ENCODE measurements at regions not wholly inside any gene's neighbourhood (a gene's known extent, or its start where the extent isn't known, plus 50 kb on each side); places are given as distances from the start of the nearest gene placed in this dataset.

DNA sequence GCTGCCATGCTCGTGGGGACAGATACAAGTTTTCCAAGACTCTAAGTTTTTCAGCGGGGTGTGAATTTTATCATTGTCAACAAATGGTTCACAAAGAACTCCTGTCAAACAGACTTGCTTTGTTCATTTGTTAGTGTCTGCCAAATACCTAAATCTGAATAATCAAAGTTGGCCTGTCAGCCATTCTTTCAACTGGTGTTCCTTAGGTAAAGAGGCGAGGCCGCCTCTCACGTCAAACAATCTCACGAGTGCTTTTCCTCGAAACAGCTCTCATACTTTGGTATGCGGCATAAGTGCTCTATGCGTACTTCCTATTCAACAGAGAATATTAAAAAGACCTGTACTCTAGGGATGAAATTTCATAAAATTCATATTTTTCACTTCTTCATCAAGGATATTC, 51.4 kb upstream of the KANK4 start:
- TF ChIP-seq, protein P1, sequence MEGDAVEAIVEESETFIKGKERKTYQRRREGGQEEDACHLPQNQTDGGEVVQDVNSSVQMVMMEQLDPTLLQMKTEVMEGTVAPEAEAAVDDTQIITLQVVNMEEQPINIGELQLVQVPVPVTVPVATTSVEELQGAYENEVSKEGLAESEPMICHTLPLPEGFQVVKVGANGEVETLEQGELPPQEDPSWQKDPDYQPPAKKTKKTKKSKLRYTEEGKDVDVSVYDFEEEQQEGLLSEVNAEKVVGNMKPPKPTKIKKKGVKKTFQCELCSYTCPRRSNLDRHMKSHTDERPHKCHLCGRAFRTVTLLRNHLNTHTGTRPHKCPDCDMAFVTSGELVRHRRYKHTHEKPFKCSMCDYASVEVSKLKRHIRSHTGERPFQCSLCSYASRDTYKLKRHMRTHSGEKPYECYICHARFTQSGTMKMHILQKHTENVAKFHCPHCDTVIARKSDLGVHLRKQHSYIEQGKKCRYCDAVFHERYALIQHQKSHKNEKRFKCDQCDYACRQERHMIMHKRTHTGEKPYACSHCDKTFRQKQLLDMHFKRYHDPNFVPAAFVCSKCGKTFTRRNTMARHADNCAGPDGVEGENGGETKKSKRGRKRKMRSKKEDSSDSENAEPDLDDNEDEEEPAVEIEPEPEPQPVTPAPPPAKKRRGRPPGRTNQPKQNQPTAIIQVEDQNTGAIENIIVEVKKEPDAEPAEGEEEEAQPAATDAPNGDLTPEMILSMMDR (IDR thresholded peaks at IDR 0.05; ENCODE audit: poor library complexity, severe bottlenecking) = no peak
- TF ChIP-seq EP300 (conservative IDR thresholded peaks at IDR 0.05; ENCODE audit: poor library complexity, severe bottlenecking) = no peak
- no peak for TF ChIP-seq EZH2 (IDR thresholded peaks at IDR 0.05; ENCODE audit: borderline replicate concordance, insufficient read depth, low read length, poor library complexity, severe bottlenecking)
- no peak for TF ChIP-seq TAF1 (IDR thresholded peaks at IDR 0.05; ENCODE audit: low read depth)

Data from neural cell (in vitro differentiated cells).